ENCODE measurements at regions not wholly inside any gene's neighbourhood (a gene's known extent, or its start where the extent isn't known, plus 50 kb on each side); places are given as distances from the start of the nearest gene placed in this dataset.

- Histone ChIP-seq H3K4me1 (ENCODE audit: control insufficient read depth in 4 of 4, insufficient read depth in 4 of 4, low read length in 3 of 4) (no peaks in the 10 kb centered on the region), H3K9me3 (ENCODE audit: control insufficient read depth in 4 of 4, low read length in 3 of 4) (no peaks in the 10 kb centered on the region), H3K36me3 (ENCODE audit: control insufficient read depth in 4 of 4, insufficient read depth in 3 of 4, low read depth in 1 of 4, low read length in 3 of 4) (no peaks in the 10 kb centered on the region), H3K27ac (ENCODE audit: low read depth in 1 of 2, low read length in 2 of 2) (no peak overlapping the region), H3K9ac (ENCODE audit: low read depth in 1 of 2, low read length in 2 of 2) (no peak overlapping the region), H3K4me3 (ENCODE audit: low read depth in 1 of 3, low read length in 3 of 3) (no peak overlapping the region), H3K27me3 (ENCODE audit: control insufficient read depth in 4 of 4, insufficient read depth in 4 of 4, low read length in 3 of 4) (no peaks in the 10 kb centered on the region)
- 74% methylated on average over 1 of the region's 1 CpG for WGBS
- DNase-seq (ENCODE audit: low spot score), result no peak
- TF ChIP-seq FOXA1 (IDR thresholded peaks at IDR 0.05) (no peak), RXRA (IDR thresholded peaks at IDR 0.05) (no peak), YY1 (IDR thresholded peaks at IDR 0.05) (no peak), ATF3 (IDR thresholded peaks at IDR 0.05) (no peak), HNF4A (conservative IDR thresholded peaks at IDR 0.05) (no peak), JUND (IDR thresholded peaks at IDR 0.05) (no peak), HNF4G (IDR thresholded peaks at IDR 0.05) (no peak), SP1 (IDR thresholded peaks at IDR 0.05) (no peak), RAD21 (IDR thresholded peaks at IDR 0.05) (no peak), GABPA (IDR thresholded peaks at IDR 0.05 in 1 of 2, conservative IDR thresholded peaks at IDR 0.05 in 1 of 2) (no peak), TAF1 (conservative IDR thresholded peaks at IDR 0.05) (no peak), FOXA2 (IDR thresholded peaks at IDR 0.05) (no peak), NR2F2 (IDR thresholded peaks at IDR 0.05) (no peak), CTCF (IDR thresholded peaks at IDR 0.05; ENCODE audit: low read depth, low read length, missing input control) (no peak), MAX (IDR thresholded peaks at IDR 0.05) (no peak), ZBTB33 (IDR thresholded peaks at IDR 0.05) (no peak), EGR1 (IDR thresholded peaks at IDR 0.05; ENCODE audit: low read depth in 2 of 2) (no peak)
These were observed 1550.8 kb upstream of the PIK3C3 start for GRCh38 chr18:40404284-40404683.

GRCh38 chr18:40402052-40402451 is 1553.0 kb upstream of the PIK3C3 start:
- 54% methylated on average over 1 of the region's 1 CpG for WGBS
- no peak overlapping the region for H3K4me3 ChIP-seq (ENCODE audit: low read depth in 1 of 3, low read length in 3 of 3)

More at GRCh38 chr18:40402052-40402451, 1553.0 kb upstream of the PIK3C3 start:
- Histone ChIP-seq H3K27ac (ENCODE audit: low read depth in 1 of 2, low read length in 2 of 2) (no peak overlapping the region), H3K4me1 (ENCODE audit: control insufficient read depth in 4 of 4, insufficient read depth in 4 of 4, low read length in 3 of 4) (no peaks in the 10 kb centered on the region), H3K9ac (ENCODE audit: low read depth in 1 of 2, low read length in 2 of 2) (no peak overlapping the region), H3K27me3 (ENCODE audit: control insufficient read depth in 4 of 4, insufficient read depth in 4 of 4, low read length in 3 of 4) (no peaks in the 10 kb centered on the region), H3K36me3 (ENCODE audit: control insufficient read depth in 4 of 4, insufficient read depth in 3 of 4, low read depth in 1 of 4, low read length in 3 of 4) (no peaks in the 10 kb centered on the region), H3K9me3 (ENCODE audit: control insufficient read depth in 4 of 4, low read length in 3 of 4) (no peaks in the 10 kb centered on the region)
- DNase-seq (ENCODE audit: low spot score), result no peak
- no peak for TF ChIP-seq JUND (IDR thresholded peaks at IDR 0.05)
- TF ChIP-seq GABPA (IDR thresholded peaks at IDR 0.05 in 1 of 2, conservative IDR thresholded peaks at IDR 0.05 in 1 of 2), result no peak
- TF ChIP-seq NR2F2 (IDR thresholded peaks at IDR 0.05), result no peak
- no peak for TF ChIP-seq EGR1 (IDR thresholded peaks at IDR 0.05; ENCODE audit: low read depth in 2 of 2)
- no peak for TF ChIP-seq REST (IDR thresholded peaks at IDR 0.05)
- no peak for TF ChIP-seq SP1 (IDR thresholded peaks at IDR 0.05)
- TF ChIP-seq ATF3 (IDR thresholded peaks at IDR 0.05), result no peak
- TF ChIP-seq RXRA (IDR thresholded peaks at IDR 0.05), result no peak
- no peak for TF ChIP-seq CTCF (IDR thresholded peaks at IDR 0.05; ENCODE audit: low read depth, low read length, missing input control)
- no peak for TF ChIP-seq MAX (IDR thresholded peaks at IDR 0.05)
- TF ChIP-seq HNF4A (conservative IDR thresholded peaks at IDR 0.05), result no peak
- TF ChIP-seq ZBTB33 (IDR thresholded peaks at IDR 0.05), result no peak
- no peak for TF ChIP-seq RAD21 (IDR thresholded peaks at IDR 0.05)
- TF ChIP-seq FOXA1 (IDR thresholded peaks at IDR 0.05), result no peak
- TF ChIP-seq FOXA2 (IDR thresholded peaks at IDR 0.05), result no peak

All from liver (tissue), 8 donors.